GM12872 (cell line): ENCODE measurements at regions not wholly inside any gene's neighbourhood (a gene's known extent, or its start where the extent isn't known, plus 50 kb on each side); places are given as distances from the start of the nearest gene placed in this dataset.

ENCODE experiments used
- TF ChIP-seq, protein P1 (sequence below): IDR thresholded peaks from 3 replicates; pipeline ENCODE4 v1.5.1; 2011; ENCODE audit warnings: low read depth, mild to moderate bottlenecking, low read length, moderate library complexity; ENCODE audit not compliant: insufficient read depth

GRCh38 chr12:46468813-46469212 is 96.2 kb upstream of the SLC38A2 start:
- TF ChIP-seq, protein P1, sequence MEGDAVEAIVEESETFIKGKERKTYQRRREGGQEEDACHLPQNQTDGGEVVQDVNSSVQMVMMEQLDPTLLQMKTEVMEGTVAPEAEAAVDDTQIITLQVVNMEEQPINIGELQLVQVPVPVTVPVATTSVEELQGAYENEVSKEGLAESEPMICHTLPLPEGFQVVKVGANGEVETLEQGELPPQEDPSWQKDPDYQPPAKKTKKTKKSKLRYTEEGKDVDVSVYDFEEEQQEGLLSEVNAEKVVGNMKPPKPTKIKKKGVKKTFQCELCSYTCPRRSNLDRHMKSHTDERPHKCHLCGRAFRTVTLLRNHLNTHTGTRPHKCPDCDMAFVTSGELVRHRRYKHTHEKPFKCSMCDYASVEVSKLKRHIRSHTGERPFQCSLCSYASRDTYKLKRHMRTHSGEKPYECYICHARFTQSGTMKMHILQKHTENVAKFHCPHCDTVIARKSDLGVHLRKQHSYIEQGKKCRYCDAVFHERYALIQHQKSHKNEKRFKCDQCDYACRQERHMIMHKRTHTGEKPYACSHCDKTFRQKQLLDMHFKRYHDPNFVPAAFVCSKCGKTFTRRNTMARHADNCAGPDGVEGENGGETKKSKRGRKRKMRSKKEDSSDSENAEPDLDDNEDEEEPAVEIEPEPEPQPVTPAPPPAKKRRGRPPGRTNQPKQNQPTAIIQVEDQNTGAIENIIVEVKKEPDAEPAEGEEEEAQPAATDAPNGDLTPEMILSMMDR: no peak

DNA sequence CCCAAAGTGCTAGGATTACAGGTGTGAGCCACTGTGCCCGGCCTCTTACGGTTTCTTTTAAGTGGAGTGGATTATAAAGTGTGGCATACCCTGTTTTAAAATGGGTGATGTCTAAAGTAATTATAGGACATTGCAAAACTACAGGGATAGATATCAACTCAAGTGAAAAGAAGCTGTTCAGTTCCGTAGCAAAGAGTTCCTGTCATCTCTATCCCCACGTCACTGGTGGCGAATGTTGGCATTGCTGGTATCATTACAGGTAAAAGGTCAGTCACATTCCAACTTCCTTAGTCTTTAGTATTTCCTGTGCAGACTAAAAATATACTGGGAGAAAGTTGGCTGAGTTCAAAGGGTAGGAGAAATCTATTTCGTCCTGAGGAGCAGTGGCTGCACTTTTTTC is 95.6 kb upstream of the SLC38A2 start:
- TF ChIP-seq, protein P1: no peak

- TF ChIP-seq, protein P1: no peak
These were observed 92.7 kb upstream of the SLC38A2 start for GRCh38 chr12:46465307-46465706.

- TF ChIP-seq, protein P1: no peak
These were observed 92.3 kb upstream of the SLC38A2 start for GRCh38 chr12:46464863-46465262.

- TF ChIP-seq, protein P1: no peak
These were observed 90.2 kb upstream of the SLC38A2 start for GRCh38 chr12:46462641-46463355.

DNA sequence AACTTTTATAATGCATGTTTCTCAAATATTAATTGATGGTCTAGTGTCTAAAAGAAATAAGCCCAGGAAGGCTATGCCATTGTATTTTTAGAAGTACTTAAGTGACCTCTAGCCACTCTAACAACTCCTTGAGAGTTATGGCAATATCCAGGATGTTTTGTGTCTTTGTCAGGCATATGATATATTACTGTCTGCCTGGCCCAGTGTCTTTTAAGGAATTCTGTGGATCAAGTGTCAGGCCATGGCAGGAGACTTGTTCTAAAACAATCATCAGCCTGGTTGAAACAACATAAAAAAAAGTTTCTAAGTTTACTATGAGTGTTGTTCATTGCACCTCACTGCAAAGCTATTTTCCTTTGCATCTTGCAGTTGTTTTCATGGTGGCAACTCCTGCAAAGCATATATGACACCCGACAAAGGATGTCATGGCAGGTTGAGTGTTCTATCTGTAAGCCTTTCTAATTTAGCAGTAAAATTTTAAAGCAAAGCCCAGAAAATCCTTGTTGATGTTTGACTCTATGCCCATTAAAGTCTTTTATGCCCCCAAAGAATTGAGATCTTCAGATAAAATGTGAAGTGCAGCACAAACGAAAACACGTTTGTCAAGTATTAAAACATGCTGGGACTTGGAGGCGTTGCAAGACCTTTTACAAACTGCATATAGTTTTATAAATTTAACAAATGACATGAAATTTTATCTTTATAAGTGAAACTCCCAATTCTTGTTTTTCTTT is 89.5 kb upstream of the SLC38A2 start:
- TF ChIP-seq, protein P1: no peak

DNA sequence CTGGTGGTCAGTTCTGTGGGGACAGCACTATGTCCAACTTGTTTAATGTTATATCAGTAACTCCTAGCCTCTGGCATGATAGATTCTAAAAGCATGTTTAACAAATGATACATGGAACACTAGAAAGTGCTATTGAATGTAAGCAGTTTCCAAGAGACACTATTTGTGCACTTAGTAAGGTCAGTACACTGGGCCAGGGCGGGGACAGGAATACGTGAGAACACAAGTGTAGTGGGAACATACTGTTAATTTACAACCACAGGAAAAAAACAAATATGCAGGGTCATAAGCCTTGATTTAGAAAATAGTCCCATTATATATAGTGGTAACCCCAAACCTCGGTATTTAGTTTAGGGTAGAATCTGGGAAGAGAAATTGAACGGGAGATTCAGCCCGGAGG is 88.9 kb upstream of the SLC38A2 start:
- TF ChIP-seq, protein P1: no peak
